HEK293 (cell line): ENCODE measurements at regions not wholly inside any gene's neighbourhood (a gene's known extent, or its start where the extent isn't known, plus 50 kb on each side); places are given as distances from the start of the nearest gene placed in this dataset.

Experiments
- MEIS1 ChIP-seq: sonication (generic); formaldehyde crosslinking; IDR thresholded peaks from 2 replicates; pipeline ENCODE4 v1.8.1; 2022; ENCODE audit warnings: missing genetic modification reagents, mild to moderate bottlenecking, borderline replicate concordance
- ZNF10 ChIP-seq: fragments of 450-650 bp; formaldehyde crosslinking; IDR thresholded peaks from 2 replicates; pipeline ENCODE4 v1.5.1; 2017; ENCODE audit warnings: missing biosample characterization, missing genetic modification characterization
- ZNF530 ChIP-seq: fragments of 450-650 bp; formaldehyde crosslinking; IDR thresholded peaks from 2 replicates; pipeline ENCODE4 v1.5.1; 2016; ENCODE audit warnings: low read depth, missing biosample characterization, missing genetic modification characterization
- TF ChIP-seq, protein P1 (sequence below): fragments of 450-650 bp; formaldehyde crosslinking; IDR thresholded peaks from 2 replicates; pipeline ENCODE4 v1.5.1; 2016; ENCODE audit warnings: missing biosample characterization, missing genetic modification characterization

DNA sequence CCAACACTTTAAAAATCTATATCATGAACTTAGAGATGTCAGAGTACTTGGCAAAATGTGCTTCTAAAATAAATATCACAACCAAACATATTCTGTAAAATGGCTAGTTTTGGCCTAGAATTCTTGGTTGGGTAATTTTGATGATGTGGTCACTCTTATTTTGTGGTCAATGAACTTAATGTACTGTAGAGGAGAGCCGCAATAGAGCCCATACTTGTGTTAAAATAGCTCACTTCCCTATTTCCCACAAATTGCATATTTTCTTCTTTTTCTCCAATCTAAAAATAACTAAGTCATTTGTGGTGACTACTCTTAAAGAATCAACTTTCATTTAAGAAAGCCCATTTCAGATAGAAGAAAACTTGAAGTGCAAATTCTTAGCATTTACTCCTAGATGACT, 619.4 kb downstream of the CCER1 start:
- TF ChIP-seq ZNF530 (tag by site-specific recombination): no peak
- no peak for TF ChIP-seq ZNF10
- TF ChIP-seq, protein P1, sequence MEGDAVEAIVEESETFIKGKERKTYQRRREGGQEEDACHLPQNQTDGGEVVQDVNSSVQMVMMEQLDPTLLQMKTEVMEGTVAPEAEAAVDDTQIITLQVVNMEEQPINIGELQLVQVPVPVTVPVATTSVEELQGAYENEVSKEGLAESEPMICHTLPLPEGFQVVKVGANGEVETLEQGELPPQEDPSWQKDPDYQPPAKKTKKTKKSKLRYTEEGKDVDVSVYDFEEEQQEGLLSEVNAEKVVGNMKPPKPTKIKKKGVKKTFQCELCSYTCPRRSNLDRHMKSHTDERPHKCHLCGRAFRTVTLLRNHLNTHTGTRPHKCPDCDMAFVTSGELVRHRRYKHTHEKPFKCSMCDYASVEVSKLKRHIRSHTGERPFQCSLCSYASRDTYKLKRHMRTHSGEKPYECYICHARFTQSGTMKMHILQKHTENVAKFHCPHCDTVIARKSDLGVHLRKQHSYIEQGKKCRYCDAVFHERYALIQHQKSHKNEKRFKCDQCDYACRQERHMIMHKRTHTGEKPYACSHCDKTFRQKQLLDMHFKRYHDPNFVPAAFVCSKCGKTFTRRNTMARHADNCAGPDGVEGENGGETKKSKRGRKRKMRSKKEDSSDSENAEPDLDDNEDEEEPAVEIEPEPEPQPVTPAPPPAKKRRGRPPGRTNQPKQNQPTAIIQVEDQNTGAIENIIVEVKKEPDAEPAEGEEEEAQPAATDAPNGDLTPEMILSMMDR (tag by site-specific recombination): no peak
- no peak for TF ChIP-seq MEIS1 (CRISPR knock-in tag)
